Heart left ventricle (tissue), 16 donors: ENCODE measurements at regions not wholly inside any gene's neighbourhood (a gene's known extent, or its start where the extent isn't known, plus 50 kb on each side); places are given as distances from the start of the nearest gene placed in this dataset.

Experiments used
- ATAC-seq, 4 donors: fragments of 200-7000 bp; cut with Tn5 transposase; one replicate each; pipeline ENCODE4 v1.9.1; 2020 to 2022; ENCODE audit warnings: moderate library complexity in 4 of 4, mild to moderate bottlenecking in 3 of 4, moderate number of reproducible peaks in 1 of 4
- DNase-seq, 5 donors: peaks; one replicate each; pipeline ENCODE4 v3.0.0-alpha.2; 2020
- H3K27ac ChIP-seq, 12 donors: fragments of 200-600 bp; sonication (generic) in 4 of 12; one replicate each; pipeline versions ENCODE4 v1.5.0 to v1.8.0; 2016 to 2022; ENCODE audit warnings: mild to moderate bottlenecking in 2 of 12
- H3K27me3 ChIP-seq, 9 donors: fragments of 200-600 bp; sonication (generic) in 2 of 9; one replicate each; pipeline versions ENCODE4 v1.5.1 to v1.8.0; 2016 to 2022; ENCODE audit warnings: mild to moderate bottlenecking in 3 of 9
- H3K36me3 ChIP-seq, 9 donors: fragments of 200-600 bp; sonication (generic) in 2 of 9; one replicate each; pipeline versions ENCODE4 v1.5.0 to v1.8.0; 2018 to 2022; ENCODE audit warnings: mild to moderate bottlenecking in 2 of 9
- H3K4me1 ChIP-seq, 12 donors: fragments of 200-600 bp; sonication (generic) in 4 of 12; one replicate each; pipeline versions ENCODE4 v1.5.0 to v1.8.0; 2016 to 2022; ENCODE audit warnings: mild to moderate bottlenecking in 3 of 12
- H3K4me3 ChIP-seq, 12 donors: fragments of 200-600 bp; sonication (generic) in 4 of 12; one replicate each; pipeline versions ENCODE4 v1.5.0 to v1.8.0; 2017 to 2022; ENCODE audit warnings: mild to moderate bottlenecking in 9 of 12, moderate library complexity in 4 of 12
- H3K9me3 ChIP-seq, 12 donors: fragments of 200-600 bp; sonication (generic) in 4 of 12; one replicate each; pipeline versions ENCODE4 v1.5.0 to v1.8.0; 2016 to 2022; ENCODE audit warnings: mild to moderate bottlenecking in 1 of 12
- POLR2A ChIP-seq, 2 donors: fragments of 450-650 bp; IDR thresholded peaks; one replicate each; pipeline ENCODE4 v1.6.1; 2017; ENCODE audit warnings: antibody characterized with exemption in 2 of 2, mild to moderate bottlenecking in 2 of 2, moderate library complexity in 2 of 2
- WGBS, 4 donors: extraction: QIAGEN DNeasy Blood & Tissue Kit in 2 of 4; methylation state at CpG; one replicate each; pipeline versions ENCODE4 v1.1.5 to v1.1.7; 2013 to 2018; 5-methylcytosine and 5-hydroxymethylcytosine counted together
- intact Hi-C, 10 donors: fragments of 100-400 bp; cut with DNase I; formaldehyde crosslinking; loops; one replicate each; pipeline versions ENCODE4 v1.11.1 to v1.14.2; 2022
- TF ChIP-seq, protein P1 (sequence below), 12 donors: fragments of 200-600 bp; sonication (generic) in 4 of 12; IDR thresholded peaks; one replicate each; pipeline versions ENCODE4 v1.5.0 to v1.8.0; 2018 to 2022; ENCODE audit warnings: antibody characterized with exemption in 12 of 12, mild to moderate bottlenecking in 5 of 12
- donor health status: ischemic (EF 13 %, LVEDD 7.1; RV severe dilation, severe dysfunction).
- donor health status: healthy with polysubstance abuse.
- donor health status: DM: no; HTN: yes; CAD: no.
- donor health status: DM: no; HTN: no; CAD: no.
- donor health status: ischemic (EF 25% LVEDD 6.9; RV normal size, moderate dysfunction).
- donor health status: ischemic (EF 25% LVEDD 5.7; RV mildly dilated, moderate dysfunction).
- donor health status: healthy.
- donor health status: DM: yes; HTN: yes; CAD: no.
- donor health status: ischemic (EF 35%, LVEDD 5.7; RV mildly dilated, moderate dysfunction).
- donor health status: nonischemic (EF 11% LVEDD 7.7; RV severe dilation, severe dysfunction).
- donor health status: DM: yes; HTN: yes; CAD: no.
- donor health status: PGD.
- donor health status: ischemic (EF 29% LVEDD 5.4; RV normal size, mild dysfunction).
- donor health status: nonischemic (EF 23%, LVEDD 6.1; RV moderate dilation, normal function).

DNA sequence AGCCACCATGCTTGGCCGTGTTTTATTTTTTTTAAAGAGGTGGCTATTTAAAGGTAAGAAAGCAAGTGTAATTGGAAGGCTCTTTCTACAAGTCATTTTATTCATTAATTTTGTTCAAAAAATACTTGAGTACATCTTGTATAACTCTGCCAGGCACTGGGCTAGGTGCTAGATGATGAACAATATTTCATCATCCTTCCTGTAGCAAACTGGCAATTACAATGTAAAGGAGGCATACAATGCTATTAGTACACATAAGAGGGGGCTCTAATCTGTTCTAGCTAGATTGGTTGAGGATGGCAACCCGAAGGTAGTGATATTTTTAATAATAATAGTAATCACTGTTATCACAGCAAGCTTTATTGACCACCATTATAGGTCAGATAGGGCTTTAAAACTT, 215.5 kb upstream of the KLF14 start:
- no peaks in the 10 kb centered on the region for H3K27me3 ChIP-seq
- no peaks in the 10 kb centered on the region for H3K9me3 ChIP-seq
- H3K4me1 ChIP-seq: peaks cover 0 to 91% (median 9%) of the 10 kb centered on the region in 12 donors
- WGBS, 4 donors: 85 to 97% (median 90%) methylated on average over 2 of the region's 2 CpGs
- peak overlapping the region in 1 of 12 donors; percentile 1 for H3K27ac ChIP-seq
- intact Hi-C loops: no loop called here
- TF ChIP-seq POLR2A (IDR thresholded peaks at IDR 0.05): no peak
- TF ChIP-seq, protein P1, sequence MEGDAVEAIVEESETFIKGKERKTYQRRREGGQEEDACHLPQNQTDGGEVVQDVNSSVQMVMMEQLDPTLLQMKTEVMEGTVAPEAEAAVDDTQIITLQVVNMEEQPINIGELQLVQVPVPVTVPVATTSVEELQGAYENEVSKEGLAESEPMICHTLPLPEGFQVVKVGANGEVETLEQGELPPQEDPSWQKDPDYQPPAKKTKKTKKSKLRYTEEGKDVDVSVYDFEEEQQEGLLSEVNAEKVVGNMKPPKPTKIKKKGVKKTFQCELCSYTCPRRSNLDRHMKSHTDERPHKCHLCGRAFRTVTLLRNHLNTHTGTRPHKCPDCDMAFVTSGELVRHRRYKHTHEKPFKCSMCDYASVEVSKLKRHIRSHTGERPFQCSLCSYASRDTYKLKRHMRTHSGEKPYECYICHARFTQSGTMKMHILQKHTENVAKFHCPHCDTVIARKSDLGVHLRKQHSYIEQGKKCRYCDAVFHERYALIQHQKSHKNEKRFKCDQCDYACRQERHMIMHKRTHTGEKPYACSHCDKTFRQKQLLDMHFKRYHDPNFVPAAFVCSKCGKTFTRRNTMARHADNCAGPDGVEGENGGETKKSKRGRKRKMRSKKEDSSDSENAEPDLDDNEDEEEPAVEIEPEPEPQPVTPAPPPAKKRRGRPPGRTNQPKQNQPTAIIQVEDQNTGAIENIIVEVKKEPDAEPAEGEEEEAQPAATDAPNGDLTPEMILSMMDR (IDR thresholded peaks at IDR 0.05): no peak
- ATAC-seq (no peak), DNase-seq (no peak)
- peaks cover 0 to 46% (median 30%) of the 10 kb centered on the region in 9 donors for H3K36me3 ChIP-seq
- H3K4me3 ChIP-seq: no peak overlapping the region

DNA sequence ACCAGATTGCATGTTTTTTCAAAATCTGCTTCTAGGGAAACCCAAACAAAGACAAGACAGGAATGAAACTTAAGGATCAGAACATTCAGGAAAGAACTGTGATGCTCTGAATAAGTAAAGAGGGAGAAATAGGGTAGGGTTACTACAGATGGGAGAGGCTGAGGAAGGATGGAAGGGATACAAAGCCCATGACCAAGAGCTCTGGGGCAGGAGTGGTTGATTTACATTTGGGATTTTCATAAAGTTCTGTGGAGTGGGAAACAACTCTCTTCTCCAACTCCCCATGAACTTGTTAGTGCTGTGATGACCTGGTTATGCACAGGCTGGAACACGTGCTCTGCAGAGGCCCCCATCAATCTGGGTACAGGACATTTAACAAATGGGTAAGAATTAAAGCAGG, 216.0 kb upstream of the KLF14 start:
- intact Hi-C loops: no loop called here

DNA sequence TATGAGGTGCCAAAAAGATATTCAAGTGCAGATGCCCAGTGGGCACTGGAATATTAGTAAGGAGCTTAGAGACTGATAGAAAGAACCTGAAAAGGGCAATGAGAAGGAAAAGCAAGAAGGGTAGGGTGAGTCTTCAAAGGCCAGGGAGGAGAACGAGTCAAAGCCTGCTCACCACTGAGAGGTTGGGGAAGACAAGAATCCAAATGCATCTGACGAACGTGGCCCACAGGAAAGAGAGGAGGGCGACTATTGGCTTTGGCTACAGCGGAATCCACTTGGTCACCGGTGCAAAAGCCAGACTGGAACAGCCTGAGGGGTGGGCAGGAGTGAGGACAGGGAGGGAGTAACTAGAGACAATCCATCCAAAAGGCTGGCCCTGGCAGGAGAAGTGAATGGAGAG, 216.7 kb upstream of the KLF14 start:
- H3K36me3 ChIP-seq: peaks cover 0 to 40% (median 18%) of the 10 kb centered on the region in 9 donors
- no peaks in the 10 kb centered on the region for H3K27me3 ChIP-seq
- ATAC-seq (no peak), DNase-seq (no peak)
- TF ChIP-seq POLR2A (IDR thresholded peaks at IDR 0.05): no peak
- TF ChIP-seq, protein P1 (IDR thresholded peaks at IDR 0.05): no peak
- WGBS, 4 donors: 93 to 98% (median 94%) methylated on average over 6 of the region's 6 CpGs
- H3K4me1 ChIP-seq: peaks cover 0 to 91% (median 8%) of the 10 kb centered on the region in 12 donors
- intact Hi-C loops: no loop called here
- peak overlapping the region in 1 of 12 donors; percentile 28 for H3K27ac ChIP-seq
- no peak overlapping the region for H3K4me3 ChIP-seq
- no peaks in the 10 kb centered on the region for H3K9me3 ChIP-seq

More for the DNA sequence above, 216.0 kb upstream of the KLF14 start:
- Histone ChIP-seq H3K9me3 (no peaks in the 10 kb centered on the region), H3K4me1 (peaks cover 0 to 91% (median 9%) of the 10 kb centered on the region in 12 donors), H3K36me3 (peaks cover 0 to 42% (median 25%) of the 10 kb centered on the region in 9 donors), H3K4me3 (no peak overlapping the region), H3K27me3 (no peaks in the 10 kb centered on the region), H3K27ac (peak overlapping the region in 1 of 12 donors; percentile 1)
- DNase-seq (no peak), ATAC-seq (no peak)
- WGBS, 4 donors: 88 to 93% (median 90%) methylated on average over 1 of the region's 1 CpG
- TF ChIP-seq, protein P1 (IDR thresholded peaks at IDR 0.05): no peak
- no peak for TF ChIP-seq POLR2A (IDR thresholded peaks at IDR 0.05)

DNA sequence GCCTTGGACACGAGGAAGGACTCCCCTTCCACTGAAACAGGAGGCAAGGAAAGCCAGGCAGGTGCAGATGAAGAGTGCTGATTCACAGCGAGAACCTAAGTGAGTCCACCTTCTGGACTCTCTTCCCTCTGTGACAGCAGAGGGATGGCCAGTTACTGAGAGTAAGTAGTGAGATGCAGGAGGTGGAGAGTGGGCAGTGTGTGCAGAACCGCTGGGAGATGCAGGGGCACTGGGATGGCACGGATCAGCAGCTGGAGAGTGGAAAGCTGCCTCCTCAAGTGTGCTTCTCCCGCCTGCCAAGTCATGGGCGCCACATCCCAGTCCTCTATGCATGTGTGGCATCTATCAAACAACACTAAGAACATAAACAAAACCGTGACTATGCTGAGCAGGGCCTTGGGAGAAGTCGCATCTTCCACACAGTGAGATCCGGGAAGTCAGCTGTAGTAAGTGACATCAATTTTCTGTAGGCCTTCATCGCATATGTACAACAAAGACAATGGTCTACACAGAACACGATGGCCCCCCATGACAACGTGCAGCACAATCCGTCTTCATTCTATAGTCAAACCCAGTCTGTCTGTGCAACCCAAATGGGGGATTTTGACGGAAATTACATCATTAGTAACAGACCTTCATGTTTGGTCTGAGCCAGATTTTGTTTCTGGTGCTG, 217.4 kb upstream of the KLF14 start:
- intact Hi-C loops: no loop called here
- Histone ChIP-seq H3K9me3 (no peaks in the 10 kb centered on the region), H3K4me1 (peaks cover 0 to 92% (median 13%) of the 10 kb centered on the region in 12 donors), H3K4me3 (no peak overlapping the region), H3K27ac (peak overlapping the region in 1 of 12 donors; percentile 55), H3K27me3 (no peaks in the 10 kb centered on the region), H3K36me3 (peaks cover 0 to 46% (median 18%) of the 10 kb centered on the region in 9 donors)
- WGBS, 4 donors: 82 to 93% (median 90%) methylated on average over 14 of the region's 14 CpGs
- DNase-seq (no peak), ATAC-seq (peak; percentile 5 to 38 (median 13))
- TF ChIP-seq, protein P1 (IDR thresholded peaks at IDR 0.05): no peak
- TF ChIP-seq POLR2A (IDR thresholded peaks at IDR 0.05): no peak
